ENCODE measurements at regions not wholly inside any gene's neighbourhood (a gene's known extent, or its start where the extent isn't known, plus 50 kb on each side); places are given as distances from the start of the nearest gene placed in this dataset.

- TF ChIP-seq CTCF (IDR thresholded peaks at IDR 0.05; ENCODE audit: borderline replicate concordance, extremely low read depth, low read length, poor library complexity, severe bottlenecking) (no peak), EZH2 (IDR thresholded peaks at IDR 0.05; ENCODE audit: borderline replicate concordance, low read depth, low read length, severe bottlenecking) (no peak)
- Histone ChIP-seq H4K20me1 (ENCODE audit: insufficient read depth, low read length) (no peaks in the 10 kb centered on the region), H3K27me3 (ENCODE audit: insufficient read depth, low read length, poor library complexity) (no peaks in the 10 kb centered on the region), H3K79me2 (ENCODE audit: insufficient read depth, low read length) (no peaks in the 10 kb centered on the region), H3K36me3 (ENCODE audit: insufficient read depth, low read length) (no peaks in the 10 kb centered on the region), H3K4me3 (ENCODE audit: low read depth in 1 of 2, low read length in 2 of 2) (no peak overlapping the region), H3K4me2 (ENCODE audit: insufficient read depth, low read length) (no peak overlapping the region), H3K4me1 (ENCODE audit: insufficient read depth, low read length) (no peaks in the 10 kb centered on the region), H2AFZ (ENCODE audit: low read depth, low read length) (no peak overlapping the region), H3K9me3 (ENCODE audit: insufficient read depth, low read length, severe bottlenecking) (no peaks in the 10 kb centered on the region), H3K9ac (ENCODE audit: low read depth, low read length) (no peak overlapping the region), H3K27ac (ENCODE audit: low read length) (no peak overlapping the region)
- DNase-seq (no peak), ATAC-seq (ENCODE audit: insufficient read depth, low read depth) (no peak)
Measured at GRCh38 chr10:29783201-29783947, 148.6 kb upstream of the SVIL start.

- Histone ChIP-seq H3K9ac (ENCODE audit: low read depth, low read length) (no peak overlapping the region), H2AFZ (ENCODE audit: low read depth, low read length) (no peak overlapping the region), H3K36me3 (ENCODE audit: insufficient read depth, low read length) (no peaks in the 10 kb centered on the region), H3K4me2 (ENCODE audit: insufficient read depth, low read length) (no peak overlapping the region), H3K4me1 (ENCODE audit: insufficient read depth, low read length) (no peaks in the 10 kb centered on the region), H3K27ac (ENCODE audit: low read length) (no peak overlapping the region), H4K20me1 (ENCODE audit: insufficient read depth, low read length) (no peaks in the 10 kb centered on the region), H3K27me3 (ENCODE audit: insufficient read depth, low read length, poor library complexity) (no peaks in the 10 kb centered on the region), H3K9me3 (ENCODE audit: insufficient read depth, low read length, severe bottlenecking) (no peaks in the 10 kb centered on the region), H3K79me2 (ENCODE audit: insufficient read depth, low read length) (no peaks in the 10 kb centered on the region), H3K4me3 (ENCODE audit: low read depth in 1 of 2, low read length in 2 of 2) (no peak overlapping the region)
- TF ChIP-seq CTCF (IDR thresholded peaks at IDR 0.05; ENCODE audit: borderline replicate concordance, extremely low read depth, low read length, poor library complexity, severe bottlenecking) (no peak), EZH2 (IDR thresholded peaks at IDR 0.05; ENCODE audit: borderline replicate concordance, low read depth, low read length, severe bottlenecking) (no peak)
- ATAC-seq (ENCODE audit: insufficient read depth, low read depth) (no peak), DNase-seq (no peak)
Measured at GRCh38 chr10:29780639-29781038, 145.9 kb upstream of the SVIL start.

- no peaks in the 10 kb centered on the region for H3K27me3 ChIP-seq (ENCODE audit: insufficient read depth, low read length, poor library complexity)
- H3K79me2 ChIP-seq (ENCODE audit: insufficient read depth, low read length): no peaks in the 10 kb centered on the region
- H3K27ac ChIP-seq (ENCODE audit: low read length): no peak overlapping the region
- no peaks in the 10 kb centered on the region for H4K20me1 ChIP-seq (ENCODE audit: insufficient read depth, low read length)
- H3K4me1 ChIP-seq (ENCODE audit: insufficient read depth, low read length): no peaks in the 10 kb centered on the region
- no peak overlapping the region for H3K9ac ChIP-seq (ENCODE audit: low read depth, low read length)
- no peaks in the 10 kb centered on the region for H3K9me3 ChIP-seq (ENCODE audit: insufficient read depth, low read length, severe bottlenecking)
- no peak overlapping the region for H3K4me3 ChIP-seq (ENCODE audit: low read depth in 1 of 2, low read length in 2 of 2)
- no peak overlapping the region for H3K4me2 ChIP-seq (ENCODE audit: insufficient read depth, low read length)
- TF ChIP-seq CTCF (IDR thresholded peaks at IDR 0.05; ENCODE audit: borderline replicate concordance, extremely low read depth, low read length, poor library complexity, severe bottlenecking) (no peak), EZH2 (IDR thresholded peaks at IDR 0.05; ENCODE audit: borderline replicate concordance, low read depth, low read length, severe bottlenecking) (no peak)
- no peaks in the 10 kb centered on the region for H3K36me3 ChIP-seq (ENCODE audit: insufficient read depth, low read length)
- no peak for DNase-seq
- no peak overlapping the region for H2AFZ ChIP-seq (ENCODE audit: low read depth, low read length)
- ATAC-seq (ENCODE audit: insufficient read depth, low read depth): no peak
Measured at GRCh38 chr10:29780096-29780495, 145.3 kb upstream of the SVIL start.

All from DND-41 (cell line).